Lung (tissue), 11 donors: ENCODE measurements at regions not wholly inside any gene's neighbourhood (a gene's known extent, or its start where the extent isn't known, plus 50 kb on each side); places are given as distances from the start of the nearest gene placed in this dataset.

Experiments
- ATAC-seq: fragments of 200-7000 bp; cut with Tn5 transposase; one replicate; pipeline ENCODE4 v1.9.1; 2020; ENCODE audit warnings: moderate number of reproducible peaks; ENCODE audit not compliant: insufficient read depth, low FRiP score
- DNase-seq, 3 donors: peaks; one replicate each; pipeline ENCODE4 v3.0.0-alpha.2; 2013 to 2017
- H3K27ac ChIP-seq, 2 donors: one replicate each; pipeline ENCODE4 v1.5.1; 2013; ENCODE audit warnings: mild to moderate bottlenecking in 2 of 2, moderate library complexity in 2 of 2, control low read depth in 1 of 2, inconsistent platforms in 1 of 2, low read depth in 1 of 2, low read length in 1 of 2
- H3K27me3 ChIP-seq, 3 donors: one replicate each; pipeline ENCODE4 v1.5.1; 2013; ENCODE audit warnings: low read length in 2 of 3; ENCODE audit not compliant: control insufficient read depth in 3 of 3, insufficient read depth in 3 of 3
- H3K36me3 ChIP-seq, 4 donors: one replicate each; pipeline ENCODE4 v1.5.1; 2013; ENCODE audit warnings: low read length in 4 of 4, mild to moderate bottlenecking in 1 of 4, moderate library complexity in 1 of 4; ENCODE audit not compliant: control insufficient read depth in 4 of 4, insufficient read depth in 4 of 4
- H3K4me1 ChIP-seq, 5 donors: one replicate each; pipeline ENCODE4 v1.5.1; 2013; ENCODE audit warnings: low read length in 5 of 5, mild to moderate bottlenecking in 2 of 5, moderate library complexity in 1 of 5; ENCODE audit not compliant: control insufficient read depth in 5 of 5, insufficient read depth in 5 of 5
- H3K4me3 ChIP-seq: one replicate; pipeline ENCODE4 v1.5.1; 2013; ENCODE audit warnings: mild to moderate bottlenecking, control low read depth, moderate library complexity
- H3K9ac ChIP-seq, 2 donors: one replicate each; pipeline ENCODE4 v1.5.1; 2013; ENCODE audit warnings: low read length in 2 of 2, control low read depth in 1 of 2; ENCODE audit not compliant: insufficient read depth in 1 of 2
- H3K9me3 ChIP-seq, 4 donors: one replicate each; pipeline ENCODE4 v1.5.1; 2013; ENCODE audit warnings: low read length in 3 of 4, mild to moderate bottlenecking in 1 of 4, moderate library complexity in 1 of 4; ENCODE audit not compliant: control insufficient read depth in 4 of 4, insufficient read depth in 3 of 4
- CTCF ChIP-seq: IDR thresholded peaks from 2 replicates; pipeline ENCODE4 v1.5.1; 2012; ENCODE audit warnings: mild to moderate bottlenecking; ENCODE audit errors: control extremely low read depth, extremely low read depth
- WGBS, 2 donors: extraction: QIAGEN DNeasy Blood & Tissue Kit; methylation state at CpG; one replicate each; pipeline ENCODE4 v1.1.7; 2013; 5-methylcytosine and 5-hydroxymethylcytosine counted together
- donor health status: control.
- donor health status: control.
- donor health status: Bipolar disorder and iron deficiency.
- donor health status: healthy.
- donor health status: DM: yes; HTN: yes; CAD: no.

DNA sequence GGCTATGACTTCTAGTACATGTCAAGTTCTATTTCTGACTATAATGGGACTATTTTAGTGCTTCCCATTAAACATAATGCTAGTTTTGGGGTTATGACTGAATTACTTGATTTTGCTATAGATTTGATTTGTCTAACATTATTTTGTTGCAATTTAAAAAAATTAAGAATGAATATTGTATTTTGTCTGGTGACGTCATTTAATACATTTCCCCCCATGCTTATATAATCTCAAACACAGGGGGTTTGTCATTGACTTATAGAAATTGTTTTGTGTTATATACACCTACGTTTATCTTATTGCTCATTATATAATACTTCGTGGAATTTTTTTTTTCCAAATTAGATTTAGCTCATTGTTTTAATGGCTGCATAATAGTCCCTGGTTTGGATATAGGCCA lies 270.3 kb upstream of the VLDLR start:
- ATAC-seq: no peak
- WGBS, 2 donors: 91% methylated on average over 3 of the region's 3 CpGs
- DNase-seq: no peak
- Histone ChIP-seq H3K4me3 (no peak overlapping the region), H3K4me1 (peaks cover 0 to 17% (median 5%) of the 10 kb centered on the region in 5 donors), H3K27ac (no peak overlapping the region), H3K9me3 (peaks cover 0 to 3% (median 0%) of the 10 kb centered on the region in 4 donors), H3K9ac (no peak overlapping the region), H3K36me3 (no peaks in the 10 kb centered on the region), H3K27me3 (no peaks in the 10 kb centered on the region)
- TF ChIP-seq CTCF: no peak

DNA sequence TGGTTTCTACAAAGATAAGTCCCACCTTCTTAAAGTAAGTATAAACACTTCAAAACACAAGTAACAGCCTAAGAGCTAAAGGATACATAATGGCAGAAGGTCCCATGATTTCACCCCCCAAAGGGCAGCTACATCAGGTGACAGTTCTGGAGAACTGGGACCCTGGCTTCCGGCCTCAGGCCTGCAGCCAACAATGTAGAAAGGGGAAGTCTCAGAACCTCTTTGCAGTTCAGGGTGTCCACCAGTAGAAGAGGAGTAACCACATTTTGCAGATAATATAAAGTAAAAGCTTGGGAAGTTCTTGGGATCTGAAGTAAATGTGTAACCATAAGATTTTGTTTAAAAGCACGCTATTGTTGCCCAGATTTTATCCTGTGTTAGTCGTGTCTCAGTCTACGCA lies 267.4 kb upstream of the VLDLR start:
- Histone ChIP-seq H3K9me3 (no peaks in the 10 kb centered on the region), H3K4me1 (peaks cover 0 to 19% (median 5%) of the 10 kb centered on the region in 5 donors), H3K9ac (no peak overlapping the region), H3K27me3 (no peaks in the 10 kb centered on the region), H3K4me3 (no peak overlapping the region), H3K36me3 (no peaks in the 10 kb centered on the region), H3K27ac (no peak overlapping the region)
- no peak for TF ChIP-seq CTCF
- 72 to 76% methylated on average over 4 of the region's 4 CpGs for WGBS, 2 donors
- ATAC-seq: no peak
- peak in 1 of 3 donors; percentile 13 for DNase-seq

- 69 to 79% methylated on average over 8 of the region's 8 CpGs for WGBS, 2 donors
These were observed 266.5 kb upstream of the VLDLR start for GRCh38 chr9:2354856-2355696.

More at GRCh38 chr9:2354856-2355696, 266.5 kb upstream of the VLDLR start:
- no peak for TF ChIP-seq CTCF
- no peaks in the 10 kb centered on the region for H3K27me3 ChIP-seq
- no peak for ATAC-seq
- H3K4me1 ChIP-seq: peaks cover 0 to 28% (median 5%) of the 10 kb centered on the region in 5 donors
- H3K36me3 ChIP-seq: no peaks in the 10 kb centered on the region
- H3K9ac ChIP-seq: no peak overlapping the region
- H3K4me3 ChIP-seq: no peak overlapping the region
- DNase-seq: peak in 2 of 3 donors; percentile 53 to 72
- no peaks in the 10 kb centered on the region for H3K9me3 ChIP-seq
- no peak overlapping the region for H3K27ac ChIP-seq
